GM12875 (cell line): ENCODE measurements at regions not wholly inside any gene's neighbourhood (a gene's known extent, or its start where the extent isn't known, plus 50 kb on each side); places are given as distances from the start of the nearest gene placed in this dataset.
"Not testable (repeated sequence)": the region's sequence is repeated elsewhere in the genome, so short reads cannot be mapped to it uniquely, and the experiment has no call there.

ENCODE experiments used
- H3K4me3 ChIP-seq: one replicate; pipeline ENCODE4 v1.5.1; 2011; ENCODE audit warnings: low read depth, low read length, control low read depth
- TF ChIP-seq, protein P1 (sequence below): IDR thresholded peaks from 2 replicates; pipeline ENCODE4 v1.5.1; 2011; ENCODE audit warnings: low read depth, mild to moderate bottlenecking, control low read depth, inconsistent platforms, low read length, moderate library complexity, borderline replicate concordance; ENCODE audit not compliant: insufficient read depth

DNA sequence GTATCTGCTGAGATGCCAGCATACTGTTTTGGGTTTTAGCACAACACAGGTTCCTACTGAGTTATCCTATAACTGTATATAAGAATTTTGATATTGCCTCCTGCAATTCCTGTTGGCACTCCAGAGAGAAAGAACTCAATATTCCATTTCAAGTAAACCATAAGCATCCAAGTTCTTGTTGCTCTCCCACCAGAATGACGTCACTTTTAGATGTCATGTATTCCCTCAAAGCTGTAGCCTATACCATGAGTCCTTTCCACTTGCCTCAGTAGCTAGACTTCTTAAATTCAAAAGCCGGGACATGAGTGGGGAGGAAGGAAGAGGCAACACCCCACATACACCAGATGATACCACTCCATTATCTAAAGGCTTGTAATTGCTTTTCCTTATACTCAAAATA is 171.5 kb downstream of the ALDH8A1 start:
- H3K4me3 ChIP-seq, result no peak overlapping the region
- TF ChIP-seq, protein P1, sequence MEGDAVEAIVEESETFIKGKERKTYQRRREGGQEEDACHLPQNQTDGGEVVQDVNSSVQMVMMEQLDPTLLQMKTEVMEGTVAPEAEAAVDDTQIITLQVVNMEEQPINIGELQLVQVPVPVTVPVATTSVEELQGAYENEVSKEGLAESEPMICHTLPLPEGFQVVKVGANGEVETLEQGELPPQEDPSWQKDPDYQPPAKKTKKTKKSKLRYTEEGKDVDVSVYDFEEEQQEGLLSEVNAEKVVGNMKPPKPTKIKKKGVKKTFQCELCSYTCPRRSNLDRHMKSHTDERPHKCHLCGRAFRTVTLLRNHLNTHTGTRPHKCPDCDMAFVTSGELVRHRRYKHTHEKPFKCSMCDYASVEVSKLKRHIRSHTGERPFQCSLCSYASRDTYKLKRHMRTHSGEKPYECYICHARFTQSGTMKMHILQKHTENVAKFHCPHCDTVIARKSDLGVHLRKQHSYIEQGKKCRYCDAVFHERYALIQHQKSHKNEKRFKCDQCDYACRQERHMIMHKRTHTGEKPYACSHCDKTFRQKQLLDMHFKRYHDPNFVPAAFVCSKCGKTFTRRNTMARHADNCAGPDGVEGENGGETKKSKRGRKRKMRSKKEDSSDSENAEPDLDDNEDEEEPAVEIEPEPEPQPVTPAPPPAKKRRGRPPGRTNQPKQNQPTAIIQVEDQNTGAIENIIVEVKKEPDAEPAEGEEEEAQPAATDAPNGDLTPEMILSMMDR, result no peak

DNA sequence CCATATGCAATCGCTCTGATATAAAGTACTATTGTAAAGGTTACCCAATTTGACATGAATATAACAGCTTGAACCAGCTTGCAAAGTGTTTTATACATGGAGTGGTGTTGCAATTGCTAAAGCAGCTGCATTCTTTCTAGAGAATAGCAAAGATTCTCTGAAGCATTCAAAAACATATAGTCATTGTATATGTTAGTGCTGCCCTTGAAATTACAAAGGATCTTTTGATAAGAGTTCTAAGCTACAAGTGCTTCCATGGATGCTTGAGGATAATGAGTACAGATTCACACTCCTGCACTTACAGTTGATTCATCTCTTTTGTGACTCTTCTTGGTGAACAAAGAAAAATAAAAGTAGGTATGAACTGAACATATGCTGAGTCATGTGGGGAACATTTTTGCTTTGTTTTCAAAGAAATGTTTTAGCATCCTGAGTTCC is 175.7 kb downstream of the ALDH8A1 start:
- TF ChIP-seq, protein P1, result no peak
- no peak overlapping the region for H3K4me3 ChIP-seq

DNA sequence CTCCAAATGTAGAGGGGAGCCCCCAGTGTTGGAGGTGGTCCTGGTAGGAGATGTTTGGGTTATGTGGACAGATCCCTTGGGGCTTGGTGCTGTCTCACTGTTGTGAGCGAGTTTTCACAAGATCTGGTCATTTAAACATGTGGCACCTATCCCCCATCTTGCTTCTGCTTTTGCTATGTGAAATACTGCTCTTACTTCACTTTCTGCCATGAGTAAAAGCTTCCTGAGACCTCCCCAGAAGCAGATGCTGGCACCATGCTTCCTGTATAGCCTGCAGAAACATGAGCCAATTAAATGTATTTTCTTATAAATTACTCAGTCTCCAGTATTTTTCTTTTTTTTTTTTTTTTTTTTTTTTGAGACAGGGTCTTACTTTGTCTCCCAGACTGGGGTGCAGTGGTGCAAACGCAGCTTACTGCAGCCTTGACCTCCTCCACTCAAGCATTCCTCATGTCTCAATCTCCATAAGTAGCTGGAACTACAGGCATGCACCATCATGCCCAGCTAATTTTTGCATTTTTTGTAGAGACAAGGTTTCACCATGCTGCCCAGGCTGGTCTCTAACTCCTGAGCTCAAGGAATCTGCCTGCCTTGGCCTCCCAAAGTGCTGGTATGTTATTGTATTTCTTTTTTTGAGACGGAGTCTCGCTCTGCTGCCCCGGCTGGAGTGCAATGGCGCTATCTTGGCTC is 177.1 kb downstream of the ALDH8A1 start:
- no peak overlapping the region for H3K4me3 ChIP-seq
- TF ChIP-seq, protein P1, result no peak

DNA sequence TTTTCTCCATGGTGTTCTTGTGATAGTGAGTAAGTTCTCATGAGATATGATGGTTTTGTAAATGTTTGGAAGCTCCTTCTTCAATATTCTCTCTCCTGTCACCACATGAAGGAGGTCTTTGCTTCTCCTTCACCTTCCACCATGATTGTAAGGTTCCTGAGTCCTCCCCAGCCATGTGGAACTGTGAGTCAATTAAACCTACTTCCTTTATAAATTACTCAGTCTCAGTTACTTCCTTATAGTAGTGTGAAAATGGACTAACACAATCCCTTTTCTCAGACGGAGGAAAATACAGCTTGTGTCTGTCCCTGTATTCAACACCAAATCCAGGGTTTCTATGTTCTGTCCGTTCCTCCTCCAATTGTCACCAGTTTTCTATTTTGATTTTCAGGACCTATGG is 181.0 kb downstream of the ALDH8A1 start:
- TF ChIP-seq, protein P1, result no peak
- no peak overlapping the region for H3K4me3 ChIP-seq

DNA sequence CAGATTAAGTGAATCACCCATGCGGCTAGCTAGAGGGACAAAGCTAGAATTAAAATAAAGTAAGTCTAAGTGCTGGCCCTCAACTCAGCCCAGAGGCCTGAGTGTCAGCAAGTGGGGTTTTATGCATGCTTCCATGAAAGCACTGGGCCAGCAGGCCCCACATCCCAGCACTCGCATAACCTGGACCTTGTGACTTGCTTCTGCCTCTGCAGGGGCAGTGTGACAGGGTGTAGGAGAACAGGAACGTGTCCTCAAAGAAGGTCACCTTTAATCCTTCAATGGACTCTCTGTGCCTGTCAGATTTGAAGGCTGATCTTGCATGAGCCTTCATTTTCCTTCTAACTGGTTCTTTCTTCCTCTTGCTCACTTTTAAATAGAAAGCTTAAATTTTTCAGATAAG is 183.4 kb downstream of the ALDH8A1 start:
- H3K4me3 ChIP-seq, result no peak overlapping the region
- TF ChIP-seq, protein P1, result no peak

DNA sequence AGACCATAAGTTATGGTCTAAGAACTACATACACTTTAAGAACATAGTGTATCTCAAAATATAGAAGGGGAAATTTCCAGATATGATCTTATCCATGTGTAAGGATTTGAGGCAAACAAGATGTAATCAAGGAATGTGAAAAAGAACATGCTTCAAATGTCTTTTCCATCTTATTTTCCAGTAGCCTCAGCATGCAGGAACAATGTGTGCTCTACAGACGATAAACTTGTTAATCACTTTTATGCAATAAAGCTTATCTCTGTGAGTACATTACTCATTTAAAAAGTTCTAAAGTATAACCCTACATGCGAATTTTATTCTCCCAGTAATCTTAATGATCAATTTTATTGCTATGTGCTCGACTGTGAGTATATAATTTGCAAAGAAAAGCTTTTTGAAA is 185.2 kb downstream of the ALDH8A1 start:
- TF ChIP-seq, protein P1, result no peak
- no peak overlapping the region for H3K4me3 ChIP-seq

DNA sequence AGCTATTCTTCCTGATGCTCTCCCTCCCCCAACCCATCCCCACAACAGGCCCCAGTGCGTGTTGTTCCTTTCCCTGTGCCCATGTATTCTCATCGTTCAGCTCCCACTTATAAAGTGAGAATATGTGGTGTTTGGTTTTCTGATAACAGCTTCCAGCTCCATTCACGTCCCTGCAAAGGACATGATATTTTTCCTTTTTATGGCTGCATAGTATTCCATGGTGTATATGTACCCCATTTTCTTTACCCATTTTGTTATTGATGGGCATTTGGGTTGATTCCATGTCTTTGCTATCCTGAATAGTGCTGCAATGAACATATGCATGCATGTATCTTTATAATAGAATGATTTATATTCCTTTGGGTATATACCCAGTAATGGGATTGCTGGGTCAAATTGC is 186.3 kb downstream of the ALDH8A1 start:
- H3K4me3 ChIP-seq, result not testable (repeated sequence)
